Fibroblast of lung (primary cell): ENCODE measurements at regions not wholly inside any gene's neighbourhood (a gene's known extent, or its start where the extent isn't known, plus 50 kb on each side); places are given as distances from the start of the nearest gene placed in this dataset.

Source experiments
- DNase-seq, 2 donors: peaks; one replicate each; pipeline versions ENCODE4 v3.0.0 to v3.0.0-alpha.2; 2010; ENCODE audit warnings: low read depth in 2 of 2
- H2AFZ ChIP-seq: 2 replicates; pipeline ENCODE4 v1.5.1; 2012; ENCODE audit warnings: low read length, control low read depth, inconsistent platforms
- H3K27ac ChIP-seq: 2 replicates; pipeline ENCODE4 v1.5.1; 2011; ENCODE audit warnings: low read length, control low read depth; ENCODE audit not compliant: insufficient read depth
- H3K27me3 ChIP-seq: 2 replicates; pipeline ENCODE4 v1.5.1; 2011; ENCODE audit warnings: mild to moderate bottlenecking, low read length; ENCODE audit not compliant: control insufficient read depth, insufficient read depth
- H3K36me3 ChIP-seq: 2 replicates; pipeline ENCODE4 v1.5.1; 2011; ENCODE audit warnings: low read length; ENCODE audit not compliant: control insufficient read depth, insufficient read depth
- H3K4me1 ChIP-seq: 2 replicates; pipeline ENCODE4 v1.5.1; 2011; ENCODE audit warnings: low read length; ENCODE audit not compliant: control insufficient read depth, insufficient read depth; ENCODE audit errors: extremely low read depth
- H3K4me2 ChIP-seq: 2 replicates; pipeline ENCODE4 v1.5.1; 2011; ENCODE audit warnings: low read length, control low read depth; ENCODE audit not compliant: insufficient read depth; ENCODE audit errors: extremely low read depth
- H3K4me3 ChIP-seq, 4 experiments: fragments of 200-600 bp in 1 of 4; sonication (generic) in 1 of 4; replicated peaks in 1 of 4; 2 replicates each; pipeline ENCODE4 v1.5.1; 2011 to 2016; ENCODE audit warnings: low read length in 4 of 4, low read depth in 3 of 4, mild to moderate bottlenecking in 3 of 4, control low read depth in 2 of 4, inconsistent platforms in 1 of 4, mixed read lengths in 1 of 4; ENCODE audit not compliant: insufficient read depth in 1 of 4; ENCODE audit errors: control extremely low read depth in 1 of 4
- H3K79me2 ChIP-seq: 2 replicates; pipeline ENCODE4 v1.5.1; 2012; ENCODE audit warnings: mild to moderate bottlenecking, low read length, inconsistent platforms; ENCODE audit not compliant: control insufficient read depth, insufficient read depth
- H3K9ac ChIP-seq: 2 replicates; pipeline ENCODE4 v1.5.1; 2011; ENCODE audit warnings: mild to moderate bottlenecking, low read length, control low read depth; ENCODE audit not compliant: insufficient read depth
- H3K9me3 ChIP-seq: 2 replicates; pipeline ENCODE4 v1.5.1; 2012; ENCODE audit warnings: low read depth, low read length; ENCODE audit not compliant: control insufficient read depth, insufficient read depth
- H4K20me1 ChIP-seq: 2 replicates; pipeline ENCODE4 v1.5.1; 2011; ENCODE audit warnings: low read length; ENCODE audit not compliant: control insufficient read depth, insufficient read depth; ENCODE audit errors: extremely low read depth
- CTCF ChIP-seq, 2 donors: IDR thresholded peaks in 1 of 2; conservative IDR thresholded peaks in 1 of 2; 1 replicate in 1 of 2; 2 replicates in 1 of 2; pipeline ENCODE4 v1.5.1; 2011 to 2012; ENCODE audit warnings: low read length in 2 of 2, control low read depth in 1 of 2, inconsistent platforms in 1 of 2, low read depth in 1 of 2, mild to moderate bottlenecking in 1 of 2
- EZH2 ChIP-seq: IDR thresholded peaks from 2 replicates; pipeline ENCODE4 v1.5.1; 2012; ENCODE audit warnings: low read length, control low read depth, mild to moderate bottlenecking; ENCODE audit errors: missing control alignments

GRCh38 chr9:32722704-32723103 is 60.6 kb upstream of the TMEM215 start:
- H3K4me3 ChIP-seq = no peak overlapping the region
- no peaks in the 10 kb centered on the region for H3K36me3 ChIP-seq
- H3K9me3 ChIP-seq = no peaks in the 10 kb centered on the region
- no peaks in the 10 kb centered on the region for H3K79me2 ChIP-seq
- no peak overlapping the region for H3K4me2 ChIP-seq
- H3K4me1 ChIP-seq = no peaks in the 10 kb centered on the region
- no peak overlapping the region for H3K9ac ChIP-seq
- no peak for DNase-seq
- H2AFZ ChIP-seq = no peak overlapping the region
- TF ChIP-seq EZH2 (no peak), CTCF (conservative IDR thresholded peaks at IDR 0.05 in 1 of 2, IDR thresholded peaks at IDR 0.05 in 1 of 2; ENCODE audit: low read depth in 1 of 2, low read length in 2 of 2) (no peak)
- H4K20me1 ChIP-seq = no peaks in the 10 kb centered on the region
- no peak overlapping the region for H3K27ac ChIP-seq
- H3K27me3 ChIP-seq = no peaks in the 10 kb centered on the region

GRCh38 chr9:32723789-32724325 is 59.5 kb upstream of the TMEM215 start:
- Histone ChIP-seq H3K9ac (no peak overlapping the region), H3K27me3 (no peaks in the 10 kb centered on the region), H3K27ac (no peak overlapping the region), H3K9me3 (no peaks in the 10 kb centered on the region), H2AFZ (no peak overlapping the region), H3K79me2 (no peaks in the 10 kb centered on the region), H4K20me1 (no peaks in the 10 kb centered on the region), H3K36me3 (no peaks in the 10 kb centered on the region), H3K4me2 (no peak overlapping the region), H3K4me1 (no peaks in the 10 kb centered on the region), H3K4me3 (no peak overlapping the region)
- peak in 1 of 2 donors; percentile 44 for DNase-seq
- TF ChIP-seq EZH2 = no peak
- TF ChIP-seq CTCF (conservative IDR thresholded peaks at IDR 0.05 in 1 of 2, IDR thresholded peaks at IDR 0.05 in 1 of 2; ENCODE audit: low read depth in 1 of 2, low read length in 2 of 2) = no peak

- peak in 1 of 2 donors; percentile 66 for DNase-seq
- Histone ChIP-seq H3K9me3 (no peaks in the 10 kb centered on the region), H3K4me2 (no peak overlapping the region), H3K4me3 (no peak overlapping the region), H3K36me3 (no peaks in the 10 kb centered on the region), H3K27me3 (no peaks in the 10 kb centered on the region), H4K20me1 (no peaks in the 10 kb centered on the region), H3K9ac (no peak overlapping the region), H3K79me2 (no peaks in the 10 kb centered on the region), H2AFZ (no peak overlapping the region), H3K27ac (no peak overlapping the region), H3K4me1 (no peaks in the 10 kb centered on the region)
- no peak for TF ChIP-seq EZH2
- no peak for TF ChIP-seq CTCF (conservative IDR thresholded peaks at IDR 0.05 in 1 of 2, IDR thresholded peaks at IDR 0.05 in 1 of 2; ENCODE audit: low read depth in 1 of 2, low read length in 2 of 2)
Observed at GRCh38 chr9:32725066-32725860, 58.1 kb upstream of the TMEM215 start.
